HG02571 (cell line): ENCODE measurements at regions not wholly inside any gene's neighbourhood (a gene's known extent, or its start where the extent isn't known, plus 50 kb on each side); places are given as distances from the start of the nearest gene placed in this dataset.

Source experiments
- ATAC-seq: cut with Tn5 transposase; IDR thresholded peaks from one replicate; pipeline ENCODE4 v1.9.1; 2021; ENCODE audit warnings: mild to moderate bottlenecking, moderate library complexity; ENCODE audit not compliant: unreplicated experiment

DNA sequence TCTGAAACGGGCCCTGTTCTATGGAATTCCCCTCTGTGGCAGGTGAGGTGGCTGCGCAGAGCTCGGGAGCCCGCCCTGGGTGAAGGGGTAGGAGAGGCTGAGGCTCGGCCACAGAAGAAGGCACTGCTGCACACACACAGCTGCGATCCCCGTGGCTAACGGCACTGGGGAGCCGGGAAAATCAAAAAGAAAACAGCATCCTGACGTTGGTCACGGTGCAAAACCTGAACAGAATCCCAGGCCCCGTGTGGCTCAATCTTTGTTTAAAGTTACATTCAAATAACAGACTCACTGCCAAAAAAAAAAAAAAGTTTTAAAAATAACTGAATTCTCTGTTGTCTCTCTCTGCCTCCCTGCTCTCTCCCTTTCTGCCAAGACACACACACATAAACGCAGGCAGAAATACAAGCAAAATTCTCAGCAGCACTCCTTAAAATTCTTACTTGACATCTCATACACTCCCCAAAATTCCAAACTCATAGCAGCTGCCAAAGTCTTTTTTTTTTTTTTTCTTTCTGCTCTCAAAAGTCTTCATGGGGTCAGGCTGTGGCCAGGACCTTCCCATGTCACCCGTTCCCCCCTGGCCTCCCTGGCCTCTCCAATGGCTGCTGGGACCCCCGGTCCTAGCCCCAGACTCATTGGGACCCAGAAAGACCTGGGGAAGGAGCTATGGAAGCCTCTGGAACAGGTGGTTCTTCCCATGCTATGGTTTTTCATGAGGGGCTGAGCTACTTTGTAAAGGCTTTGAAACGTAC lies 248.8 kb downstream of the TTLL2 start:
- ATAC-seq = no peak

DNA sequence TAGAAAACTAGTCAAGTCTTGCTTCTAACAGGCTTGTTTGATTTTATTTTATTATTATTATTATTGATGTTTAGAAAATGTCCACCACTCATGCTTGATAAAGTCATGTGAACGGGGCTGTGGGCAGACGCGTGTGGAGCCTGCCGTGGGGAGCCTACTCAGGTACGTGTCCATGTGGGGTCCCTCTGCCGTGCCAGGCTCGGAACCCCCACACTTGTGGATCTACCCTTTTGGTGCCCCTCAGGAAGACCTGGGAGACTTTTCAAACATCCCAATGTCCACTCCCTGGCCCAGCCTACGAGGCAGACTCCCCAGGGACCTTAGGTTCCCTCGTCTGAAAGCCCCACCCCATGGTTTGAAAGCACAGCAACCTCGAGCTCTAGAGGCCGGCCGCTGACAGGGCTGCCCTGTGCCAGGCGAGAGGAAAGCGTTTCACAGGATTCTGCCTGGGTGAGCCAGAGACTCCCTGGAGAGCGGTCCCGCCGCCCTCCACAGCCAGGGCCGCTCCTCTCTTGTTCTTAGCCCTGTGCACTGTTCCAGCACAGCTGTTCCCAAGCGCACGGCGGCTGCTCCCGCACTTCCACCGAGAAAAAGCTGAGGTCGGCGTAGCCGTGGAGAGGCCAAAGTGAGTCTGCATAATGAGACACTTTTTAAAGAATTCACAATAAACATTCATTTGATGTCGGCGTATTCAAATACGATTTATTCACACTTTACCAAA lies 249.7 kb downstream of the TTLL2 start:
- no peak for ATAC-seq

DNA sequence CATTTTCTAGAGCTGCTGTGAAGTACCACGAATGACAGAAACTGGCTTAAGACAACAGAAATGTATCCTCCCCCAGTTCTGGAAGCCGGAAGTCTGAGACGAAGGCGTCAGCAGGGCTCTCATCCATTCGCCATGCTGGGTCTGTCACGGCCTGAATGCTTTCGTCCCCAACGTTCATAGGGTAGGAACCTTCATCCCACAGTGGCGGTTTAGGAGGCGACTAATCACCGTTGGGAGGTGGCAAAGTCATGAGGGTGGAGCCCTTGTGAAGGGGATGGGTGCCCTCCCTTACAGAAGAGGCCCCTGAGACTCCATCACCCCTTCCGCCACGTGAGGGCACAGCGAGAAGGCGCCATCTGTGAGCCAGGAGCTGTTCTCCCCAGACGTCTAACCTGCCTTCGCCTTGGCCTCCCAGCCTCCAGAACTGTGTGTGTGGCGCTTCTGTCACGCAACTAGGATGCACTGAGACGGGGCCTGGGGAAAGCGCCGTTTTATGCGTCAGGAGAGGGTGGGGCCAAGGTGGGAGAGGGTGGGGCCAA lies 250.3 kb downstream of the TTLL2 start:
- ATAC-seq = no peak

DNA sequence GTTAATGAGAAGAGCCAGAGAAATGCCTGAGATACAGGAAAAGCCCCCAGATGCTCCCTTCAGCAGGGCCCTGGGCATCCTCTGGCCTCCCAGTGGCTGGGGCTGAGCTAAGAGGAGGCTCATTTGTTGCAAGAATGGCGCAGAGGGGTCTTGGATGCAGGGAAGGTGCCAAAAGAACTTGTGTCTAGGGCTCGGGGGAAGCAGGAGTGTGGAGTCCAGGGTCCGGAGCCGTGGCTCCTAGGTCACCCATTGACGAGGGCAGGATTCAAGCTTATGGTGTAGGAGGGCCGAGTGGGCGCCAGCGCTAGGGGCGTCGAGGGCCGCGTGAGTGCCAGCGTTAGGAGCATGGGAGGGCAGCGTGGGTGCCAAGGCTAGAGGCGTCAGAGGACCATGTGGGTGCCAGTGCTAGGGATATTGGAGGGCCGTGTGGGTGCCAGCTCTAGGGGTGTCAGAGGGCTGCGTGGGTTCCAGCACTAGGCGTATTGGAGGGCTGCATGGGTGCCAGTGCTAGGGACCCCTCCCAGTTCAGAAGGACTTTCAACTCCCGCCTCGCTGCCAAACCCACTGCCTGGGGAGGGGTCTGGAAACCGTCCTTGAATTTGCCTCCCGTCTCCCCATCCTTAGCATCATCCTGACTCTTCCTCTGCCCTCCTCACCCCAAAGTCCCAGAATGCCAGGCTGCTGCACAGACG lies 250.5 kb upstream of the AFDN start:
- no peak for ATAC-seq

DNA sequence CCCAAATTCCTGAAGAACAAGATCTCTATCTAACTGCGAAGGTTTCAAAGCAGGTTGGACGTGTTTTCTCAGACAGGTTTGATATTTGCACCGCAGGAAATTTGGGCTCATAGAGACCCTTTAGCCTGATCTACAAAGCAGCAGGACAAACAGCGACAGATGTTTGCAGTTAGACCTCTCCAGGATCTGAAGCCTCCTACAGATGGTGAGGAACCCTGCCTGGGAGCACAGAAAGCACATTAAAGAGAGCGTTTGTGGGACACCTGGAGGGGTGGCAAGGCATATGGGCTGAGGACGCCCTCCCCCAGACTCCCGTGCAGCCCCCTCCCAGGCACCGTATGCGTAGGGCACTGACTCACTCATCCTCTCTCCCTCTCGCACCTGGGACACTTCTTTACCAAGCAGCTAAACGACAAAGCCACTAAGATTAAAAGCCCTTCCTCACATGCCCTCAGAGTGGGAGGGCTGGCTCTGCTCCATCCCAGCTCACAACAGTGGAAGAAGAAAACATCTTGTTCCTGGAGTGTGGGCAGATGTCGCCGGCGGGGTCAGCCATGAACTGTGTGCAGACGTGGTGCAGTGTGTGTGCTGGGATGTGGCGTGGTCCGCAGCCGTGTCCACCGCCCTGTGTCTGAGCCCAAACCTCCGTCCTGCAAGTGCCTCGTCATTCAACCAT lies 249.7 kb upstream of the AFDN start:
- ATAC-seq = no peak

DNA sequence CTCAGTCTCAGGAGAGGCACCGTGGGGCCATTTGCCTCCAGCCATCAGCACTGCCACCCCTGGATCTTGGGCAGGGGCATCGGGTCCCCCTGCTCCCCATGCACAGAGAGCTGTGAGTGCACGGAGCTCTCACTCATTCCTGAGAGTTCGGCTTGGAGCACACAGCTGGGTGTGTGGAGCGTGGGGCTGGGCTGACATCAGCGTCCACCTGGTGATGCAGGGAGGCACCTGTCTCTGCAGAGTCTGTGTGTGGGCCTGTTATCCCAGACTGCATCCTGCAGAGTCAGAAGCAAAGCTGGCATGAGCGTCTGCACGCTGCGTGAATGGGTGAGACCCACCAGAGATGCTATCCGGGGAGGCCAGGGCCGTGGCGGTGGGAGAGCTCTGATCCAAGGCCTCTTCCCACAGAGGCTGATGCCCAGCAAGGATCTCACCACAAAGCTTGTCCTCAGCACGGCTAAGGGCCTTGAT lies 248.8 kb upstream of the AFDN start:
- ATAC-seq = no peak

DNA sequence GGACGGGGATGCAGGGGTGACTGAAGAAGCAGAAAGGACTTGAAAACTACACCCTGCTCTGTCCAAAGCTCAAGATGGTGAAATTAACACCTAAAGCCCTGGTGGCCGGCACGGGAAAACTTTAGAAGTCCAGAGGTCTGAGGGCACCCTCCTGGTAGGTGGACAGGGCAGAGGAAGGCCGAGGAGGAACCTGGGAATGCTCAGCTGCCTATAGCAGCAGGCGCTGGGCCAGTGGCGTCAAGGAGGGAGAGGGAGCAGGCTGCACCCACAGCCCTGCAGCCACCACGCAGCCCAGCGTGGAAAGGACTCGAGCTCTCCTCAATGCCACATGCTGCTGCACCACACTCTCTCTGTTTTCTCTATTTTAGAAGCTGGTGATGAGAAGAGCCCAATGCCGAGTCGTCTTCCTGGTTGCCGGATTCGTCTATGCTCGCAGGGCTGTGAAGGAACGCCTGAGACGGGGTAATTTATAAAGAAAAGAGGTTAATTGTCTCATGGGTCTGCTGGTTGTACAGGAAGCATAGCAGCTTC lies 248.3 kb upstream of the AFDN start:
- no peak for ATAC-seq

DNA sequence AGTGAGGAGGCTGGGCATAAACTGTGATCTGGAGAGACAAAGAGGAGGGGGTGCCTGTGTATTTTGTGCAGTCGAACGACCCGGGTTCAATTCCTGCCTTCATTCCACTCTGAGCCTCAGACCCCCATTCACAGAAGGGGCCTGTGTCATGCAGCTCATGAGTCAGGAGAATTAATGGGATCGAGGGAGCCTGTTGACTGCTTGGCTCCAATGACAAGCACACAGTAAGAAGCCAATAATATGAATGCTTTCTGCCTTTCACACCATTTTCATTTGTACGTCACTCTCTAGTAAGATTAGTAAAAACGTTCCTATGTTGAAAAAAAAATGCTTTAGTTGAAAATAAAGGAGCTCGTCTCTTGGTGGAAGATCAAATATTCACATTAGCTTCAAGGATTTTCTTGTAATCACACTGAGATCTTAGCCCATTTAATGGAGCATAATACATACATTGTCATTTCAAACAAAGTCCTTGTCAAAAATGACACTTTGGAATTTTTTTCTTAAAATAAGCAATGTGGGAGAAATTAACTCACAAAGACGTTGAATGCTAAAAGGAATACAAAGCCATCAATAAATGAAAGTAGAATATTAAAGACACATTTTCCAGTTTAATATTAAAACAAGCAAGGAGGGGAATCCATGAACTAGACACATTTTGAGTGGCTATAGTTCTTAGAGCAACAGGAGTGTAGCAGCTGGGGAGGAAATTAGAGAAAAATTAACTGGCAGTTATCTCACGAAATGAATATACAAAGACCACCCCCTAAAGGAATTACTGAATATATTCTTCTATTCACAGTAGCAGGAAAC lies 246.7 kb upstream of the AFDN start:
- ATAC-seq = no peak

DNA sequence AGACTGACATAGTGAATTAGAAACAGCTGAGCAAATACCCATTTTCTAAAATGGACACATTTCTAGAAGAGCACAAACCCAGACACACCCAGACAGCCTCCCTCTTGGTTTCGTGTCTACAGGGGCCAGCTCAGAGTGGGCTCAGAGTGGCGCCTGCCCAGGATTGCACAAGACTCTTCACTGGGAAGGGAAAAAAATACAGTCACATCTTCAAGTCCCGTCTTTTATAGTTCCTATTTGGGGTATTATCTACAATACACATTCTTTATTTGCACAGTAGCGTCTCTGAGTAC lies 246.1 kb upstream of the AFDN start:
- ATAC-seq = no peak

DNA sequence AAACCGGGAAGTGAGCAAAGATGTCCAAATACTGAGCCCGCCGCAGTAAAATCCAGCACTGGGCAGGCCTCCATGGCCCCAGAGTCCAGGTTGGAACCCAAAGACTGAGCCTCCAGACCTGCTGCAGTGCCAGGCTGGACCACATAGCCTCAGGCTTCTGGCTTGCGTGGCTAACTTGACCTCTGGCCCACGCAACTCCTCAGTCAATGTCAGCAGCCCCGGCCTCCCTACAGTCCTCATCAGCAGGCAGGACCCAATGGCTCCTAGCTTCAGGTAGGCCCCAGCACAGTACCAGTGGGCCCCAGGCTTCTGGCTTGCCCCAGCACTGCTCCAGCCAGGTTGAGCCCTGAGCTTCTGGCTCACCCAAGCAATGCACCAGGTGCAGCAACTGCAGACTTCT lies 245.1 kb upstream of the AFDN start:
- no peak for ATAC-seq

DNA sequence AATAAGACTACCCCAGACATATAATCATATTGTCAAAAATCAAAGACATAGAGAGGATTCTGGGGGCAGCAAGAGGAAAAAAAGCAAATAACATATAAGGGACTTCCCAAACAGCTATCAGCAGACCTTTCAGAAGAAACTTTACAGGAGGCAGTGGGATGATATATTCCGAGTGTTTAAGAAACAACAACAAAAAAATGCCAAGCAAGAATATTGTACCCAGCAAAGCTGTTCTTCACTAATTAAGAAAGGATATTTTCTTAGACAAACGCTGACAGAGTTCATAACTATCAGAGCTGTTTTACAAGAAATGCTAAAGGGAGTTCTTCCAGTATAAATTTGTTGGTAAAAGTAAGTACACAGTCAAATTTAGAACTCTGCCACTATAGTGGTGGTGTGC lies 243.3 kb upstream of the AFDN start:
- no peak for ATAC-seq

DNA sequence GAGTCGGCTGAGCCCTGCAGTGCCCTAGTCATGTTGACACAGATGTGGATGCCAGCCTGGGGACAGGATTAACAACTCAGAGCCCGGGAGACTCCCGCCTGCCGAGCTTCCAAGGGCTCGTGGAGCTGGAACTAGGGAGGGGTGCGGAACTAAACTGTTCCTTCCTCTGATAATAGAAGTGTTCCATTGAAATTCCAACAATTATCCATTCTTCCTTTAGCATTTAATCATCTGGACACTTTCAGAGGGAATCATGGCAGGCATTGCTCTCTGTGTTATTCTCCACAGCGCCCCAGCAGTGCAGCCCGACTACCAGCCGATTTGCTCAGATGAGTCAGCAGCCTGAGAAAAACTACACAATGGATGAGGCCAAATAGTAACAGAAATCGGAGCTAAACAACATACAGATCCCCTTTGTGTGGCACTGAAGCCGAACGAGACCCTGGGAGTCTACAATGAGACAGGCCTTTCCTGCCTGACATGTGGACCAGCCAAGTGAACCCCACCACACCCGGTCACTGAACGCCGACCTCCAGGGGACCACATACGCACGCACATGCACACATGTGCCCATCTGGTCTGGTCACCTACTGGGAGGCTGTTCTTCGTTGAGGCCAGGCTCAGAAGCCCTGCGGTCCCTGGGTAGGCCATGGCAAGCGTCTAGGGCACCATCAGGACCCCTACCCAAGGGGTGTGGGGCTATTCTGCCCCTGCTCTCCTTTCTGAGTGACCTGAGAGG lies 238.4 kb upstream of the AFDN start:
- ATAC-seq = no peak

DNA sequence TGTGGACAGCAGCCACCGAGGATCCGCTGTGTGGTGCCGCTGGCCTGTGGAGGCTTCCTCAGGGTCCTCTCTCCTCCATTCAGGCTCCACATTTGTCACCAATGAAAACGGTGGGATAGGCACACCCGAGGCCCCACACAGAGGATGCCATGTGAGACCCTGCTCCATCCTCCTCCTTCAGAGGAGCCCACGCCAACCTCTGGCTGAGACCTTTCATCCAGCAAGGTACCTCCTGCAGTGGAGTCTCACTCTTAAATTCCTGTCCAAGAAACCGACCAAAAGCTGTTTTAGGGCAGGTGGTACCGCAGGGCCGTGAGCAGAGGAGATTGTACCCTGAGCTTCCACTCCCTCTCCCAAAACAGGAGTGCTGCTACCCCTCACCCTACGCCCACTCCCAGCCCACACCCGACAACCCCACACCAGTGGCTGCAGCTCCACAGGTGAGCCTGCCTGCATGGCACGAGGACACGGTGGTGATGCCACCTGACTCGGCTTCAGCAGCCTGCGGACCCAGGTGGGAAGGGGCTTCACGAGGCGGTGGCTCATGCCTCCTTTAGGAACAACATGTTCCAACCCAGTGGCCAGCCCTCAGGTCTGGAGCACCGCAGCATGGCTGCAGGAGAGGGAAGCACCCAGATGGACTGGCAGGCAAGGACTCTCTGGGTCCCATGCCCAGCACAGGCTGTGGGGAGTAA lies 237.6 kb upstream of the AFDN start:
- ATAC-seq = no peak

DNA sequence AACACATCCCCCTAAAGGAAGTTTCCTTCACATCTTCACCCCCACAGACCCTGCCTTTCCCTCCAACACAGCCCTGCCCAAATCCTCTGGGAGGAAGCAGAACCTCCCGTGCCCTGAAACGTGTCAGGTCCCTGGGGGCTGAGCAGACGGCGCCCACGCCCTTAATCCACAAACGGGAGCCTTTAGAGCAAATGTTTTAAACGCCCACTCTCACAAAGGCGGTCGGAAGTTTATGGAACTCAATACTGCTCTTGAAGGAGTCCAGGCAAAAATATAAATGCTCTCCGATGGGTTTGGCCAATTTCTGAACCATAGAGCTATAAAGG lies 237.1 kb upstream of the AFDN start:
- no peak for ATAC-seq

DNA sequence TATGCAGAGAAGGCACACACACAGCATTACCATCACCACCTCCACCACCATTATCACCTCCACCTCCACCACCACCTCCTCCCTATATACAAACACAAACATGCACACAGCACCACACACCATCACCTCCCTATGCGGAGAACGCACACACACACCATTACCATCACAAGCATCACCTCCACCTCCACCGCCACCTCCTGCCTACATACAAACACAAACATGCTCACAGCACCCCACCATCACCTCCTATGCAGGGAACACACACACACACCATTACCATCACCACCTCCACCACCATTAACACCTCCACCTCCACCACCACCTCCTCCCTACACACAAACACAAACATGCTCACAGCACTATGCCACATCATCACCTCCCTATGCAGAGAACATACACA lies 236.5 kb upstream of the AFDN start:
- ATAC-seq = no peak
